ENCODE measurements at regions not wholly inside any gene's neighbourhood (a gene's known extent, or its start where the extent isn't known, plus 50 kb on each side); places are given as distances from the start of the nearest gene placed in this dataset.

GRCh38 chr2:20111311-20112131, 60.1 kb upstream of the LAPTM4A start:
- Histone ChIP-seq H3K4me3 (replicated peaks in 1 of 4; ENCODE audit: control extremely low read depth in 1 of 4, insufficient read depth in 1 of 4, low read depth in 3 of 4, low read length in 4 of 4) (no peak overlapping the region), H3K4me2 (ENCODE audit: extremely low read depth, insufficient read depth, low read length) (no peak overlapping the region), H3K79me2 (ENCODE audit: control insufficient read depth, insufficient read depth, low read length) (no peaks in the 10 kb centered on the region), H3K27me3 (ENCODE audit: control insufficient read depth, insufficient read depth, low read length) (no peaks in the 10 kb centered on the region), H2AFZ (ENCODE audit: low read length) (no peak overlapping the region), H3K4me1 (ENCODE audit: control insufficient read depth, extremely low read depth, insufficient read depth, low read length) (peaks cover 5% of the 10 kb centered on the region), H3K27ac (ENCODE audit: insufficient read depth, low read length) (no peak overlapping the region), H3K36me3 (ENCODE audit: control insufficient read depth, insufficient read depth, low read length) (no peaks in the 10 kb centered on the region), H3K9ac (ENCODE audit: insufficient read depth, low read length) (no peak overlapping the region), H4K20me1 (ENCODE audit: control insufficient read depth, extremely low read depth, insufficient read depth, low read length) (no peaks in the 10 kb centered on the region), H3K9me3 (ENCODE audit: control insufficient read depth, insufficient read depth, low read depth, low read length) (no peaks in the 10 kb centered on the region)
- DNase-seq (ENCODE audit: low read depth in 2 of 2) = no peak
- no peak for TF ChIP-seq EZH2 (IDR thresholded peaks at IDR 0.05; ENCODE audit: low read length, missing control alignments)
- TF ChIP-seq, protein P1, sequence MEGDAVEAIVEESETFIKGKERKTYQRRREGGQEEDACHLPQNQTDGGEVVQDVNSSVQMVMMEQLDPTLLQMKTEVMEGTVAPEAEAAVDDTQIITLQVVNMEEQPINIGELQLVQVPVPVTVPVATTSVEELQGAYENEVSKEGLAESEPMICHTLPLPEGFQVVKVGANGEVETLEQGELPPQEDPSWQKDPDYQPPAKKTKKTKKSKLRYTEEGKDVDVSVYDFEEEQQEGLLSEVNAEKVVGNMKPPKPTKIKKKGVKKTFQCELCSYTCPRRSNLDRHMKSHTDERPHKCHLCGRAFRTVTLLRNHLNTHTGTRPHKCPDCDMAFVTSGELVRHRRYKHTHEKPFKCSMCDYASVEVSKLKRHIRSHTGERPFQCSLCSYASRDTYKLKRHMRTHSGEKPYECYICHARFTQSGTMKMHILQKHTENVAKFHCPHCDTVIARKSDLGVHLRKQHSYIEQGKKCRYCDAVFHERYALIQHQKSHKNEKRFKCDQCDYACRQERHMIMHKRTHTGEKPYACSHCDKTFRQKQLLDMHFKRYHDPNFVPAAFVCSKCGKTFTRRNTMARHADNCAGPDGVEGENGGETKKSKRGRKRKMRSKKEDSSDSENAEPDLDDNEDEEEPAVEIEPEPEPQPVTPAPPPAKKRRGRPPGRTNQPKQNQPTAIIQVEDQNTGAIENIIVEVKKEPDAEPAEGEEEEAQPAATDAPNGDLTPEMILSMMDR (conservative IDR thresholded peaks at IDR 0.05 in 1 of 2, IDR thresholded peaks at IDR 0.05 in 1 of 2; ENCODE audit: low read depth in 1 of 2, low read length in 2 of 2) = no peak

GRCh38 chr2:20110876-20111275, 59.4 kb upstream of the LAPTM4A start:
- Histone ChIP-seq H3K4me2 (ENCODE audit: extremely low read depth, insufficient read depth, low read length) (no peak overlapping the region), H2AFZ (ENCODE audit: low read length) (no peak overlapping the region)

DNA sequence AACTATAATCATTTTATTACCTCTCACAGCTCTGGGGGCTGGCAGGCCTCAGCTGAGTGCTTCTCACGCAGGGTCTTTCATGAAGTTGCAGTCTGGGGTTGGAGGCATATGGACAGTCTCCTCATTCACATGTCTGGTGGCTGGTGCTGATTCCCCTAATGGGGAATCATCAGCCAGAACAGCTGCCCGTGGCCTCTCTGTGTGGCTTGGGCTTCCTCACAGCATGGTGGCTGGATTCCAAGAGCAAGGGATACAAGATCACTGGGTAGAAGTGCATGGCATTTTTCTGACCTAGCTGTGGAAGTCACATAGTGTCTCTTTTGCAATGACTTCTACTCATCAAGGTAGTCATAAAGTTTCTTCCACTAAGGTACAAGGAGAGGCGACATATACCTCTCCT, 59.0 kb upstream of the LAPTM4A start:
- H3K79me2 ChIP-seq (ENCODE audit: control insufficient read depth, insufficient read depth, low read length) = no peaks in the 10 kb centered on the region

More at GRCh38 chr2:20110876-20111275, 59.4 kb upstream of the LAPTM4A start:
- Histone ChIP-seq H4K20me1 (ENCODE audit: control insufficient read depth, extremely low read depth, insufficient read depth, low read length) (no peaks in the 10 kb centered on the region), H3K27me3 (ENCODE audit: control insufficient read depth, insufficient read depth, low read length) (no peaks in the 10 kb centered on the region), H3K27ac (ENCODE audit: insufficient read depth, low read length) (no peak overlapping the region), H3K4me1 (ENCODE audit: control insufficient read depth, extremely low read depth, insufficient read depth, low read length) (peaks cover 5% of the 10 kb centered on the region), H3K36me3 (ENCODE audit: control insufficient read depth, insufficient read depth, low read length) (no peaks in the 10 kb centered on the region), H3K79me2 (ENCODE audit: control insufficient read depth, insufficient read depth, low read length) (no peaks in the 10 kb centered on the region), H3K4me3 (replicated peaks in 1 of 4; ENCODE audit: control extremely low read depth in 1 of 4, insufficient read depth in 1 of 4, low read depth in 3 of 4, low read length in 4 of 4) (no peak overlapping the region), H3K9ac (ENCODE audit: insufficient read depth, low read length) (no peak overlapping the region), H3K9me3 (ENCODE audit: control insufficient read depth, insufficient read depth, low read depth, low read length) (no peaks in the 10 kb centered on the region)
- TF ChIP-seq, protein P1 (conservative IDR thresholded peaks at IDR 0.05 in 1 of 2, IDR thresholded peaks at IDR 0.05 in 1 of 2; ENCODE audit: low read depth in 1 of 2, low read length in 2 of 2) = no peak
- no peak for TF ChIP-seq EZH2 (IDR thresholded peaks at IDR 0.05; ENCODE audit: low read length, missing control alignments)
- DNase-seq (ENCODE audit: low read depth in 2 of 2) = no peak

More for the DNA sequence above, 59.0 kb upstream of the LAPTM4A start:
- TF ChIP-seq EZH2 (IDR thresholded peaks at IDR 0.05; ENCODE audit: low read length, missing control alignments) = no peak
- TF ChIP-seq, protein P1 (conservative IDR thresholded peaks at IDR 0.05 in 1 of 2, IDR thresholded peaks at IDR 0.05 in 1 of 2; ENCODE audit: low read depth in 1 of 2, low read length in 2 of 2) = no peak
- no peak overlapping the region for H3K27ac ChIP-seq (ENCODE audit: insufficient read depth, low read length)
- no peak overlapping the region for H2AFZ ChIP-seq (ENCODE audit: low read length)
- H3K4me2 ChIP-seq (ENCODE audit: extremely low read depth, insufficient read depth, low read length) = no peak overlapping the region
- no peak overlapping the region for H3K4me3 ChIP-seq (replicated peaks in 1 of 4; ENCODE audit: control extremely low read depth in 1 of 4, insufficient read depth in 1 of 4, low read depth in 3 of 4, low read length in 4 of 4)
- no peaks in the 10 kb centered on the region for H3K9me3 ChIP-seq (ENCODE audit: control insufficient read depth, insufficient read depth, low read depth, low read length)
- H3K36me3 ChIP-seq (ENCODE audit: control insufficient read depth, insufficient read depth, low read length) = no peaks in the 10 kb centered on the region
- no peaks in the 10 kb centered on the region for H3K27me3 ChIP-seq (ENCODE audit: control insufficient read depth, insufficient read depth, low read length)
- no peaks in the 10 kb centered on the region for H4K20me1 ChIP-seq (ENCODE audit: control insufficient read depth, extremely low read depth, insufficient read depth, low read length)
- H3K9ac ChIP-seq (ENCODE audit: insufficient read depth, low read length) = no peak overlapping the region
- H3K4me1 ChIP-seq (ENCODE audit: control insufficient read depth, extremely low read depth, insufficient read depth, low read length) = peaks cover 5% of the 10 kb centered on the region
- DNase-seq (ENCODE audit: low read depth in 2 of 2) = no peak
